GM18870 (cell line): ENCODE measurements at regions not wholly inside any gene's neighbourhood (a gene's known extent, or its start where the extent isn't known, plus 50 kb on each side); places are given as distances from the start of the nearest gene placed in this dataset.

Experiments
- ATAC-seq: cut with Tn5 transposase; IDR thresholded peaks from one replicate; pipeline ENCODE4 v1.9.1; 2021; ENCODE audit warnings: moderate library complexity; ENCODE audit not compliant: unreplicated experiment

GRCh38 chr2:19725392-19725791 is 176.4 kb downstream of the TTC32 start:
- no peak for ATAC-seq

GRCh38 chr2:19723021-19723420 is 178.8 kb downstream of the TTC32 start:
- no peak for ATAC-seq

DNA sequence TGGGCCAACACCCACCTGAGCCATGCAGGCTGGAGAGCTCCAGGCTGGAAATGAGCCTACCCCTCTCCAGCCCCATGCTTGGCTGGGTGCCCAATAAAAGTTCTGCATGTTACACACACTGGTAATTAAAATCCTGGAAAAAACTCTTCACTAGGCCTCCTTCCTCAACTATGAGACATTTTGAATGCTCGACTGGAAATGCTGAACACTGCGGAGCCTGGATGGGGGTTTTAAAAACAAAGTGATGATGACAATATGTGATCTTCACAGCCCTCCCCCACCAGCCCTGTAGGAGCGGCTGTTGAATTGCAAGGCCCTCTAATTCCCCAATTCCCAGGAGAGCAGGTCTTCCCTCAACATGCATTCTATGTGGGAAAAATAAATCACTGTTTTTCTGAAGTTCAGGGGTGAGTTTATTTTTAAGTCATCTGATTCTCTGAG is 179.2 kb downstream of the TTC32 start:
- ATAC-seq, result no peak

DNA sequence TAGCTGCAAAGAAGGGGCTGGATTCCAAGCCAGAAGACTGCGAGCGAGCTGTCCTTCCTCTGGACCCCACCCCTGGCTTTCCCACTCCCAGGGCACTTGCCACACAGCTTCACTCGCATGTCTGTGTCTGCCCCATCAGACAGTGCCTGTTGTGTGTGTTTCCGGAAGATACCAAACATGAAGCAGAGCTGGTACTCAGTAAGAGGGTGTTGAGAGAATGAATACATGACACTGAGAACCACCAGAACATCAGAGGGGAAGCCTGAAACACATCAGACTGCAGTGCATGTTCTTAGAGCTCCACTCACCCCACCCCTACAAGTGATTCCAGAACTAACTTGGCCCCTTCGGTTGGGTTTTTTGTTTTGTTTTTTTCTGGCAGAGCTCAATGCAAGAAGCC is 181.5 kb downstream of the TTC32 start:
- ATAC-seq, result no peak

DNA sequence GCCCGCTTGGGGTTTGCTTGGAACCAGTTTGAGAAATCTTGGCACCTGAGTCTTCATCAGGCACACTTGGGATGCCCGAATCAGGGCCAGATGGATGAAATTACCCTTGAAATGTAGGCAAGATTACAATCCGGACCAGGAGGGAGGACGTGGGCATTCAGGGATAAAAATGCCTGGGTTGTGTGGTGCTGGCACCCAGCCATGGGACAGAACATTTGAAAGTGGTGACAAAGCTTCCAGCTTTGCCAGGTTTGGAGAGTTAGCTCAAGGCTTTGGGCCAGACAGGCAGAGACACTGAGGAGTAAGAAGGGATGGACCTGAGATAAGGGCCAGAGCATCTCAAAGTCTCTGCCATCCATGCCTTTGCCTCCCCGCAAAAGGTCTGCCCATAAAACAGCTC is 182.2 kb downstream of the TTC32 start:
- ATAC-seq, result no peak

DNA sequence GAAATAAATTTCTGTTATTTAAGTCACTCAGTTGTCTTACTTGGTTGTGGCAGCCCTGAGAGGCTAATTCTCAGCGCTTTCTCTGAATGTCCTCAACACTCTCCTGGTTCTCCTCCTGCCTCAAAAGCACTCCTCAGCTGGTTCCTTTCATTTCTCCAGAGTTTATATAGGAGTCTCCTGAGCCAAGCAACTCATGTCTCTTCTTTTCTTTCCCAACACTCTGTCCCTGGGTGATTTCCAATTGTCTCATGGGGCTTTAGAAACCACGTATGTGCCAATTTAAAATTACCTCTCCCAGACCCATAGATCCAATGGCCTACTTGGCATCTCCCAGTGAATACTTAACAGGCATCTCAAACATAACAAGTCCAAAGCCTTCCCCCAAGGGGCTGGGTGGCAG is 184.3 kb downstream of the TTC32 start:
- ATAC-seq, result no peak

- ATAC-seq, result no peak
Measured at GRCh38 chr2:19714926-19715325, 186.9 kb downstream of the TTC32 start.

- ATAC-seq, result no peak
Measured at GRCh38 chr2:19712850-19713249, 188.9 kb downstream of the TTC32 start.

GRCh38 chr2:19711470-19712372 is 190.1 kb downstream of the TTC32 start:
- no peak for ATAC-seq

DNA sequence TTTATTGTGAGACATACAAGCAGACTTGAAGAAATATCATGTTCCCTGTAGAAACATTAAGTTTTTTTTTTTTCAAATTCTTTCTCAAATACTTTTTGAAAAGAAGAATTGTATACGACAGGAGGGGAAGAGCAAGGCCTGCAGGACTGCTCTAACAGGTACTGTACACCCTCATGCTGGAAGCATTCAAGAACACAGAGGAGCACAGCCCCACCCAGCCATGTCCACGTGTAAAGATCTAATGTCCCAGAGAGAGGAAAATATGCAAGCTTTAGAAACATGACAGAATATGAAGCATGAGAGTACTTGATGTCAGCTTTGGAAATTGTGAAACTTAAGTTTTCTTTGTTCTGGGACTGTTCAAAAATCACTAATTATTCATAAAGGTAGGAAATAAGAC is 191.6 kb downstream of the TTC32 start:
- no peak for ATAC-seq

GRCh38 chr2:19709553-19709952 is 192.2 kb downstream of the TTC32 start:
- no peak for ATAC-seq

- ATAC-seq, result no peak
Measured at GRCh38 chr2:19708776-19709175, 193.0 kb downstream of the TTC32 start.

DNA sequence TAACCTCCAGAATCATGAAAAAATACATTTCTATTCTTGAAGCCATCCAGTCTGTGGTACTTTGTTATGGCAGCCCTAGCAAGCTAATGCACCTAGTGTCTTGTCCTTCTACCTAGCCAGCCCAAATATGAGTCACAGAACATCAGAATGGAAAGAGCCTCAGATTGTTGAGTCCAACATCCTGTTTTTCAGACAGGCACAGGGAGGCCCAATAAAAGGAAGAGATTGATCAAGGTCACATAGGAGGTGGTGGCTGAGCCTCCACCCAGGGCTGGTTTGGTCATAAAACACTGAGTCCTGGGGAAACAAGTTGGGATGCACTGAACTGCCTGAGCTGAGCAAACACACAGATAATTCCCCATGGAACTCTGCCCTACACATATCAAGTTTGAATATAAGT is 195.5 kb downstream of the TTC32 start:
- ATAC-seq, result no peak

- ATAC-seq, result no peak
Measured at GRCh38 chr2:19702267-19702666, 199.5 kb downstream of the TTC32 start.

GRCh38 chr2:19700861-19701585 is 200.8 kb downstream of the TTC32 start:
- ATAC-seq, result no peak

DNA sequence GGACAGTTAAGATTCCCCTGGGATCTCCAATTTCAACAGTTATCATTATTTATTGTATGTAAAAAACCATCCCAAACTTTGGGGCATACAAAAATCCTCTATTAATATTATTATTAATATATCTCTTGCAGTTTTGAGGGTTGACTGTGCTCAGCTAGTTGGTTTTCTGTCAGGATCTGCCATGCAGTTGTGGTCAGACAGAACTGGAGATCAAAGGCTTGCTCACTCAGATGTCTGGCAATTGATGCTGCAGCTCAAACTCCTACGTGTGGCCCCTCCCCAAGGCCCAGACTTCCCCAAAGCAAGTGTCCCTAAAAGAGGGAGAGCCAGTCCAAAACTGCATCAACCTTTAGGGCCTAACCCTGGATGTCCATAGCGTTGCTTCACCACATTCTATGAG is 204.7 kb downstream of the TTC32 start:
- ATAC-seq, result no peak

- no peak for ATAC-seq
Measured at GRCh38 chr2:19695706-19696105, 206.1 kb downstream of the TTC32 start.

- ATAC-seq, result no peak
Measured at GRCh38 chr2:19691892-19692291, 209.9 kb downstream of the TTC32 start.

GRCh38 chr2:19690429-19690828 is 211.4 kb downstream of the TTC32 start:
- ATAC-seq, result no peak

DNA sequence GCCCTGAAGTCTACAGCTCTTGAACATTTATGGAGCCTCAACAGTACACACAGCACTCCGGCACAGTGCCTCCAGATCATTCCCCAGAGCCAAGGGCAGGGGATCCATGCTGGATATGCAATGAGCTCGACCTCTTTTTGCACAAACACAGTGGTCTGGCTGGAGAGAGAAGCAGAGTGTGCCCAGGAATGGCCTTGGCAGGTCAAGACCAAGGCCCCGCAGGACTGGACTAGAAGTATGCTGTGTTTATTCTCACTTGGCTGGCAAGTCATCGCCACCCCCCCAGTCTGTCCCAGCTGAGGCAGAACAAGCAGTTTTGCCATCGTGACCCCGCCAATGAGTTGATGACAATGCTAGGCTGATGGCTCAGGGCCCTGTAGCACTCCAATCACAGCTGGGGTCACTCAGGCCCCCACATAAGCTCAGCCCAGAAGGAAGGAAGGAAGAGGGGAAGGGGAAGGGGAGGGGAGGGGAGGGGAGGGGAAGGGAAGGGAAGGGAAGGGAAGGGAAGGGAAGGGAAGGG is 212.1 kb downstream of the TTC32 start:
- no peak for ATAC-seq

GRCh38 chr2:19688059-19688458 is 213.7 kb downstream of the TTC32 start:
- ATAC-seq, result no peak
